GM23338 (cell line): ENCODE measurements at regions not wholly inside any gene's neighbourhood (a gene's known extent, or its start where the extent isn't known, plus 50 kb on each side); places are given as distances from the start of the nearest gene placed in this dataset.

Source experiments
- ATAC-seq: fragments of 200-7000 bp; cut with Tn5 transposase; 3 replicates; pipeline ENCODE4 v1.9.1; 2020
- DNase-seq: peaks from one replicate; pipeline ENCODE4 v3.0.0-alpha.2; 2015; ENCODE audit warnings: low spot score
- H2AFZ ChIP-seq: fragments of 200-600 bp; sonication (generic); 2 replicates; pipeline ENCODE4 v1.8.0; 2016; ENCODE audit warnings: antibody characterized with exemption, mild to moderate bottlenecking, moderate library complexity
- H3F3A ChIP-seq: fragments of 200-600 bp; sonication (generic); replicated peaks from 2 replicates; pipeline ENCODE4 v1.8.0; 2017; ENCODE audit warnings: antibody characterized with exemption, mixed run types, low read depth
- H3K27ac ChIP-seq: fragments of 200-600 bp; sonication (generic); 2 replicates; pipeline ENCODE4 v1.6.1; 2016; ENCODE audit warnings: low read depth
- H3K27me3 ChIP-seq: fragments of 200-600 bp; sonication (generic); 2 replicates; pipeline ENCODE4 v1.8.0; 2016; ENCODE audit warnings: mild to moderate bottlenecking, mixed run types, moderate library complexity; ENCODE audit not compliant: insufficient read depth
- H3K36me3 ChIP-seq: fragments of 200-600 bp; sonication (generic); 2 replicates; pipeline ENCODE4 v1.8.0; 2016; ENCODE audit warnings: mild to moderate bottlenecking; ENCODE audit not compliant: insufficient read depth
- H3K4me1 ChIP-seq: fragments of 200-600 bp; sonication (generic); 2 replicates; pipeline ENCODE4 v1.8.0; 2016; ENCODE audit warnings: mild to moderate bottlenecking, moderate library complexity; ENCODE audit not compliant: insufficient read depth
- H3K4me2 ChIP-seq: fragments of 200-600 bp; sonication (generic); 2 replicates; pipeline ENCODE4 v1.7.1; 2017; ENCODE audit warnings: mixed run types
- H3K4me3 ChIP-seq: fragments of 200-600 bp; sonication (generic); 2 replicates; pipeline ENCODE4 v1.6.1; 2016; ENCODE audit warnings: mixed run types
- H3K79me2 ChIP-seq: fragments of 200-600 bp; sonication (generic); replicated peaks from 2 replicates; pipeline ENCODE4 v1.8.0; 2017; ENCODE audit warnings: mild to moderate bottlenecking; ENCODE audit not compliant: insufficient read depth
- H3K9me2 ChIP-seq: fragments of 200-600 bp; sonication (generic); 2 replicates; pipeline ENCODE4 v1.8.0; 2017; ENCODE audit not compliant: insufficient read depth
- H4K20me1 ChIP-seq: fragments of 200-600 bp; sonication (generic); replicated peaks from 2 replicates; pipeline ENCODE4 v1.8.0; 2017; ENCODE audit warnings: mild to moderate bottlenecking; ENCODE audit not compliant: insufficient read depth
- H3K27ac Mint-ChIP-seq: 2 replicates; pipeline ENCODE4 v1.8.0; 2020; ENCODE audit warnings: inconsistent platforms, mild to moderate bottlenecking, moderate library complexity, mixed read lengths
- H3K27me3 Mint-ChIP-seq: 3 replicates; pipeline ENCODE4 v1.8.0; 2022; ENCODE audit warnings: low read depth, mild to moderate bottlenecking, moderate library complexity, mixed read lengths, inconsistent platforms; ENCODE audit not compliant: insufficient read depth, poor library complexity
- H3K36me3 Mint-ChIP-seq: 3 replicates; pipeline ENCODE4 v1.8.0; 2021; ENCODE audit warnings: low read depth, mild to moderate bottlenecking, inconsistent platforms, moderate library complexity, mixed read lengths
- H3K4me1 Mint-ChIP-seq: 3 replicates; pipeline ENCODE4 v1.8.0; 2020; ENCODE audit warnings: mild to moderate bottlenecking, inconsistent platforms, mixed read lengths
- H3K4me3 Mint-ChIP-seq: 3 replicates; pipeline ENCODE4 v1.8.0; 2021; ENCODE audit warnings: moderate library complexity, mild to moderate bottlenecking, inconsistent platforms, mixed read lengths
- H3K9me3 Mint-ChIP-seq: 3 replicates; pipeline ENCODE4 v1.8.0; 2020; ENCODE audit warnings: moderate library complexity, mild to moderate bottlenecking, inconsistent platforms, mixed read lengths
- CREB1 ChIP-seq: fragments of 250-450 bp; sonication (Bioruptor Pico); IDR thresholded peaks from 2 replicates; pipeline ENCODE4 v1.5.0; 2020; ENCODE audit warnings: low read depth, mild to moderate bottlenecking, moderate library complexity
- EZH2 ChIP-seq: fragments of 200-600 bp; sonication (generic); IDR thresholded peaks from one replicate; pipeline ENCODE4 v1.8.0; 2017; ENCODE audit warnings: antibody characterized with exemption, mild to moderate bottlenecking, low read depth; ENCODE audit not compliant: unreplicated experiment
- EZH2phosphoT487 ChIP-seq: fragments of 200-600 bp; sonication (generic); IDR thresholded peaks from one replicate; pipeline ENCODE4 v1.8.1; 2018; ENCODE audit warnings: antibody characterized with exemption; ENCODE audit not compliant: unreplicated experiment
- NANOG ChIP-seq: IDR thresholded peaks from 2 replicates; pipeline ENCODE4 v1.6.1; 2016; ENCODE audit warnings: antibody characterized with exemption, borderline replicate concordance
- STAT1 ChIP-seq: IDR thresholded peaks from one replicate; pipeline ENCODE4 v1.6.1; 2016; ENCODE audit warnings: antibody characterized with exemption; ENCODE audit not compliant: unreplicated experiment
- TF ChIP-seq, protein P1 (sequence below), 2 experiments: fragments of 200-600 bp in 1 of 2; sonication (generic) in 1 of 2; conservative IDR thresholded peaks; 2 replicates each; pipeline versions ENCODE4 v1.5.1 to v1.6.1; 2016 to 2017; ENCODE audit warnings: antibody characterized with exemption in 2 of 2, low read depth in 2 of 2, mild to moderate bottlenecking in 2 of 2, moderate library complexity in 1 of 2
- TF ChIP-seq, protein P2 (sequence below): IDR thresholded peaks from 2 replicates; pipeline ENCODE4 v1.6.1; 2016; ENCODE audit warnings: antibody characterized with exemption
- TF ChIP-seq, protein P3 (sequence below): IDR thresholded peaks from one replicate; pipeline ENCODE4 v1.6.1; 2018; ENCODE audit warnings: antibody characterized with exemption; ENCODE audit not compliant: unreplicated experiment
- TF ChIP-seq, protein P4 (sequence below): fragments of 250-450 bp; sonication (Bioruptor Pico); IDR thresholded peaks from 2 replicates; pipeline ENCODE4 v1.5.0; 2020; ENCODE audit warnings: mild to moderate bottlenecking, moderate library complexity

DNA sequence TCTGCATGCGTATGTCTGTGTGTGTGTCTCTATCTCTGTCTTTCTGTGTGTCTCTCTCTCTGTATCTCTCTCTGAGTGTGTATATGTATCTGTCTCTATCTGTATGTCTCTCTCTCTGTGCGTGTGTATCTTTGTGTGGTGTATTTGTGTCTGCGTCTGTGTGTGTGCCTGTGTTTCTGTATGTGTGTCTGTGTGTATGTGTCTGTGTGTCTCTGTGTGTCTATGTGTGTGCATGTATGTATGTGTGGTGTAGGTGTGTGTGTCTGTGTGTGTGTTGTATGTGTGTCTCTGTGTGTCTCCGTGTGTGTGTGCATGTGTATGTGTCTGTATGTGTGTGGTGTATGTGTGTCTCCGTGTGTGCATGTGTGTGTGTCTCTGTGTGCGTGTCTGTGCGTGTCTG lies 243.0 kb upstream of the FOXQ1 start:
- no peak overlapping the region for H3K4me3 ChIP-seq
- no peak overlapping the region for H3K27ac ChIP-seq
- no peaks in the 10 kb centered on the region for H3K79me2 ChIP-seq
- no peaks in the 10 kb centered on the region for H3K36me3 ChIP-seq
- Mint-ChIP-seq H3K36me3 (no peaks in the 10 kb centered on the region), H3K4me3 (no peak overlapping the region), H3K27me3 (peaks cover 5% of the 10 kb centered on the region), H3K9me3 (no peaks in the 10 kb centered on the region), H3K4me1 (no peaks in the 10 kb centered on the region), H3K27ac (no peak overlapping the region)
- H4K20me1 ChIP-seq: no peaks in the 10 kb centered on the region
- no peaks in the 10 kb centered on the region for H3K9me2 ChIP-seq
- ATAC-seq (no peak), DNase-seq (no peak)
- TF ChIP-seq EZH2phosphoT487 (no peak), NANOG (no peak), STAT1 (no peak), EZH2 (no peak)
- TF ChIP-seq, protein P1, sequence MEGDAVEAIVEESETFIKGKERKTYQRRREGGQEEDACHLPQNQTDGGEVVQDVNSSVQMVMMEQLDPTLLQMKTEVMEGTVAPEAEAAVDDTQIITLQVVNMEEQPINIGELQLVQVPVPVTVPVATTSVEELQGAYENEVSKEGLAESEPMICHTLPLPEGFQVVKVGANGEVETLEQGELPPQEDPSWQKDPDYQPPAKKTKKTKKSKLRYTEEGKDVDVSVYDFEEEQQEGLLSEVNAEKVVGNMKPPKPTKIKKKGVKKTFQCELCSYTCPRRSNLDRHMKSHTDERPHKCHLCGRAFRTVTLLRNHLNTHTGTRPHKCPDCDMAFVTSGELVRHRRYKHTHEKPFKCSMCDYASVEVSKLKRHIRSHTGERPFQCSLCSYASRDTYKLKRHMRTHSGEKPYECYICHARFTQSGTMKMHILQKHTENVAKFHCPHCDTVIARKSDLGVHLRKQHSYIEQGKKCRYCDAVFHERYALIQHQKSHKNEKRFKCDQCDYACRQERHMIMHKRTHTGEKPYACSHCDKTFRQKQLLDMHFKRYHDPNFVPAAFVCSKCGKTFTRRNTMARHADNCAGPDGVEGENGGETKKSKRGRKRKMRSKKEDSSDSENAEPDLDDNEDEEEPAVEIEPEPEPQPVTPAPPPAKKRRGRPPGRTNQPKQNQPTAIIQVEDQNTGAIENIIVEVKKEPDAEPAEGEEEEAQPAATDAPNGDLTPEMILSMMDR (conservative IDR thresholded peaks at IDR 0.05; ENCODE audit: low read depth in 2 of 2): no peak
- TF ChIP-seq, protein P2, sequence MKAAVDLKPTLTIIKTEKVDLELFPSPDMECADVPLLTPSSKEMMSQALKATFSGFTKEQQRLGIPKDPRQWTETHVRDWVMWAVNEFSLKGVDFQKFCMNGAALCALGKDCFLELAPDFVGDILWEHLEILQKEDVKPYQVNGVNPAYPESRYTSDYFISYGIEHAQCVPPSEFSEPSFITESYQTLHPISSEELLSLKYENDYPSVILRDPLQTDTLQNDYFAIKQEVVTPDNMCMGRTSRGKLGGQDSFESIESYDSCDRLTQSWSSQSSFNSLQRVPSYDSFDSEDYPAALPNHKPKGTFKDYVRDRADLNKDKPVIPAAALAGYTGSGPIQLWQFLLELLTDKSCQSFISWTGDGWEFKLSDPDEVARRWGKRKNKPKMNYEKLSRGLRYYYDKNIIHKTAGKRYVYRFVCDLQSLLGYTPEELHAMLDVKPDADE: no peak
- TF ChIP-seq, protein P3, sequence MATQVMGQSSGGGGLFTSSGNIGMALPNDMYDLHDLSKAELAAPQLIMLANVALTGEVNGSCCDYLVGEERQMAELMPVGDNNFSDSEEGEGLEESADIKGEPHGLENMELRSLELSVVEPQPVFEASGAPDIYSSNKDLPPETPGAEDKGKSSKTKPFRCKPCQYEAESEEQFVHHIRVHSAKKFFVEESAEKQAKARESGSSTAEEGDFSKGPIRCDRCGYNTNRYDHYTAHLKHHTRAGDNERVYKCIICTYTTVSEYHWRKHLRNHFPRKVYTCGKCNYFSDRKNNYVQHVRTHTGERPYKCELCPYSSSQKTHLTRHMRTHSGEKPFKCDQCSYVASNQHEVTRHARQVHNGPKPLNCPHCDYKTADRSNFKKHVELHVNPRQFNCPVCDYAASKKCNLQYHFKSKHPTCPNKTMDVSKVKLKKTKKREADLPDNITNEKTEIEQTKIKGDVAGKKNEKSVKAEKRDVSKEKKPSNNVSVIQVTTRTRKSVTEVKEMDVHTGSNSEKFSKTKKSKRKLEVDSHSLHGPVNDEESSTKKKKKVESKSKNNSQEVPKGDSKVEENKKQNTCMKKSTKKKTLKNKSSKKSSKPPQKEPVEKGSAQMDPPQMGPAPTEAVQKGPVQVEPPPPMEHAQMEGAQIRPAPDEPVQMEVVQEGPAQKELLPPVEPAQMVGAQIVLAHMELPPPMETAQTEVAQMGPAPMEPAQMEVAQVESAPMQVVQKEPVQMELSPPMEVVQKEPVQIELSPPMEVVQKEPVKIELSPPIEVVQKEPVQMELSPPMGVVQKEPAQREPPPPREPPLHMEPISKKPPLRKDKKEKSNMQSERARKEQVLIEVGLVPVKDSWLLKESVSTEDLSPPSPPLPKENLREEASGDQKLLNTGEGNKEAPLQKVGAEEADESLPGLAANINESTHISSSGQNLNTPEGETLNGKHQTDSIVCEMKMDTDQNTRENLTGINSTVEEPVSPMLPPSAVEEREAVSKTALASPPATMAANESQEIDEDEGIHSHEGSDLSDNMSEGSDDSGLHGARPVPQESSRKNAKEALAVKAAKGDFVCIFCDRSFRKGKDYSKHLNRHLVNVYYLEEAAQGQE: no peak
- no peaks in the 10 kb centered on the region for H3F3A ChIP-seq
- no peak overlapping the region for H3K4me2 ChIP-seq
- H2AFZ ChIP-seq: no peak overlapping the region
- H3K4me1 ChIP-seq: no peaks in the 10 kb centered on the region
- no peaks in the 10 kb centered on the region for H3K27me3 ChIP-seq

DNA sequence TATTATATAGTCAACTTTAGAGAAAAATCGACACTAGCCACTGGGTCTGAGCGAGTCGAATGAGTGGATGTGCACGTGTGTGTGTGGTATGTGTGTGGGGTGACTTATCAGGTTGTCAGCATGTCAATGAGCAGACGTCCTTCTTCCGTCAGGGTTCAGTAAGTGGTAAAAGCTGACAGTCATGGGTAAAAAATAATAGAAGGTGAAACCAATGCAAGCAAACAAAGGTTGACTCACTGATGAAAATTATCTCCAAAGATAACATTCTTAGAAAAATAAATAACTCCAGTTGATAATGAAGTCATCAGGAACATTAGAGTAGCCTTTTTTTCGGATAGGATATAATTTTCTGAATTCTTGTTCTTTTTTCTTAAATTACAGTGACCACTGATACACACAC lies 243.8 kb upstream of the FOXQ1 start:
- no peak overlapping the region for H3K27ac Mint-ChIP-seq
- H3K9me3 Mint-ChIP-seq: no peaks in the 10 kb centered on the region
- H3K4me1 Mint-ChIP-seq: no peaks in the 10 kb centered on the region
- no peaks in the 10 kb centered on the region for H3F3A ChIP-seq
- no peaks in the 10 kb centered on the region for H3K36me3 Mint-ChIP-seq
- H3K27ac ChIP-seq: no peak overlapping the region
- no peaks in the 10 kb centered on the region for H3K79me2 ChIP-seq
- H3K4me3 Mint-ChIP-seq: no peak overlapping the region
- no peaks in the 10 kb centered on the region for H3K9me2 ChIP-seq
- no peak for ATAC-seq
- no peak overlapping the region for H2AFZ ChIP-seq
- peaks cover 5% of the 10 kb centered on the region for H3K27me3 Mint-ChIP-seq
- no peak overlapping the region for H3K4me3 ChIP-seq
- DNase-seq: no peak
- H3K4me2 ChIP-seq: no peak overlapping the region
- no peaks in the 10 kb centered on the region for H4K20me1 ChIP-seq
- no peaks in the 10 kb centered on the region for H3K4me1 ChIP-seq
- H3K36me3 ChIP-seq: no peaks in the 10 kb centered on the region
- no peaks in the 10 kb centered on the region for H3K27me3 ChIP-seq
- no peak for TF ChIP-seq CREB1
- TF ChIP-seq, protein P4, sequence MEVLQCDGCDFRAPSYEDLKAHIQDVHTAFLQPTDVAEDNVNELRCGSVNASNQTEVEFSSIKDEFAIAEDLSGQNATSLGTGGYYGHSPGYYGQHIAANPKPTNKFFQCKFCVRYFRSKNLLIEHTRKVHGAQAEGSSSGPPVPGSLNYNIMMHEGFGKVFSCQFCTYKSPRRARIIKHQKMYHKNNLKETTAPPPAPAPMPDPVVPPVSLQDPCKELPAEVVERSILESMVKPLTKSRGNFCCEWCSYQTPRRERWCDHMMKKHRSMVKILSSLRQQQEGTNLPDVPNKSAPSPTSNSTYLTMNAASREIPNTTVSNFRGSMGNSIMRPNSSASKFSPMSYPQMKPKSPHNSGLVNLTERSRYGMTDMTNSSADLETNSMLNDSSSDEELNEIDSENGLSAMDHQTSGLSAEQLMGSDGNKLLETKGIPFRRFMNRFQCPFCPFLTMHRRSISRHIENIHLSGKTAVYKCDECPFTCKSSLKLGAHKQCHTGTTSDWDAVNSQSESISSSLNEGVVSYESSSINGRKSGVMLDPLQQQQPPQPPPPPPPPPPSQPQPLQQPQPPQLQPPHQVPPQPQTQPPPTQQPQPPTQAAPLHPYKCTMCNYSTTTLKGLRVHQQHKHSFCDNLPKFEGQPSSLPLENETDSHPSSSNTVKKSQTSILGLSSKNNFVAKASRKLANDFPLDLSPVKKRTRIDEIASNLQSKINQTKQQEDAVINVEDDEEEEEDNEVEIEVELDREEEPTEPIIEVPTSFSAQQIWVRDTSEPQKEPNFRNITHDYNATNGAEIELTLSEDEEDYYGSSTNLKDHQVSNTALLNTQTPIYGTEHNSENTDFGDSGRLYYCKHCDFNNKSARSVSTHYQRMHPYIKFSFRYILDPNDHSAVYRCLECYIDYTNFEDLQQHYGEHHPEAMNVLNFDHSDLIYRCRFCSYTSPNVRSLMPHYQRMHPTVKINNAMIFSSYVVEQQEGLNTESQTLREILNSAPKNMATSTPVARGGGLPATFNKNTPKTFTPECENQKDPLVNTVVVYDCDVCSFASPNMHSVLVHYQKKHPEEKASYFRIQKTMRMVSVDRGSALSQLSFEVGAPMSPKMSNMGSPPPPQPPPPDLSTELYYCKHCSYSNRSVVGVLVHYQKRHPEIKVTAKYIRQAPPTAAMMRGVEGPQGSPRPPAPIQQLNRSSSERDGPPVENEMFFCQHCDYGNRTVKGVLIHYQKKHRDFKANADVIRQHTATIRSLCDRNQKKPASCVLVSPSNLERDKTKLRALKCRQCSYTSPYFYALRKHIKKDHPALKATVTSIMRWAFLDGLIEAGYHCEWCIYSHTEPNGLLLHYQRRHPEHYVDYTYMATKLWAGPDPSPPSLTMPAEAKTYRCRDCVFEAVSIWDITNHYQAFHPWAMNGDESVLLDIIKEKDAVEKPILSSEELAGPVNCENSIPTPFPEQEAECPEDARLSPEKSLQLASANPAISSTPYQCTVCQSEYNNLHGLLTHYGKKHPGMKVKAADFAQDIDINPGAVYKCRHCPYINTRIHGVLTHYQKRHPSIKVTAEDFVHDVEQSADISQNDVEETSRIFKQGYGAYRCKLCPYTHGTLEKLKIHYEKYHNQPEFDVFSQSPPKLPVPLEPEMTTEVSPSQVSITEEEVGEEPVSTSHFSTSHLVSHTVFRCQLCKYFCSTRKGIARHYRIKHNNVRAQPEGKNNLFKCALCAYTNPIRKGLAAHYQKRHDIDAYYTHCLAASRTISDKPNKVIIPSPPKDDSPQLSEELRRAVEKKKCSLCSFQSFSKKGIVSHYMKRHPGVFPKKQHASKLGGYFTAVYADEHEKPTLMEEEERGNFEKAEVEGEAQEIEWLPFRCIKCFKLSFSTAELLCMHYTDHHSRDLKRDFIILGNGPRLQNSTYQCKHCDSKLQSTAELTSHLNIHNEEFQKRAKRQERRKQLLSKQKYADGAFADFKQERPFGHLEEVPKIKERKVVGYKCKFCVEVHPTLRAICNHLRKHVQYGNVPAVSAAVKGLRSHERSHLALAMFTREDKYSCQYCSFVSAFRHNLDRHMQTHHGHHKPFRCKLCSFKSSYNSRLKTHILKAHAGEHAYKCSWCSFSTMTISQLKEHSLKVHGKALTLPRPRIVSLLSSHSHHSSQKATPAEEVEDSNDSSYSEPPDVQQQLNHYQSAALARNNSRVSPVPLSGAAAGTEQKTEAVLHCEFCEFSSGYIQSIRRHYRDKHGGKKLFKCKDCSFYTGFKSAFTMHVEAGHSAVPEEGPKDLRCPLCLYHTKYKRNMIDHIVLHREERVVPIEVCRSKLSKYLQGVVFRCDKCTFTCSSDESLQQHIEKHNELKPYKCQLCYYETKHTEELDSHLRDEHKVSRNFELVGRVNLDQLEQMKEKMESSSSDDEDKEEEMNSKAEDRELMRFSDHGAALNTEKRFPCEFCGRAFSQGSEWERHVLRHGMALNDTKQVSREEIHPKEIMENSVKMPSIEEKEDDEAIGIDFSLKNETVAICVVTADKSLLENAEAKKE (CRISPR knock-in tag): no peak
